H1 (cell line): ENCODE measurements at regions not wholly inside any gene's neighbourhood (a gene's known extent, or its start where the extent isn't known, plus 50 kb on each side); places are given as distances from the start of the nearest gene placed in this dataset.

Experiments used
- CTCF ChIA-PET: fragments of 300-600 bp; sonication (Branson Sonifier 250); formaldehyde crosslinking; loops from one replicate; lab custom pipeline; 2021; ENCODE audit not compliant: partially characterized antibody; lab: Charles Lee
- POLR2A ChIA-PET: fragments of 300-600 bp; sonication (Branson Sonifier 250); formaldehyde crosslinking; loops from one replicate; lab custom pipeline; 2021; ENCODE audit warnings: inconsistent platforms; ENCODE audit not compliant: partially characterized antibody; lab: Charles Lee
- DNase-seq, 2 experiments: peaks; one replicate each; pipeline versions ENCODE4 v3.0.0 to v3.0.0-alpha.2; 2010 to 2022; ENCODE audit warnings: low spot score in 2 of 2, low read depth in 1 of 2, mixed read lengths in 1 of 2
- FAIRE-seq: peaks from 2 replicates; lab custom pipeline; 2011; peaks lifted over from hg19 to GRCh38; lab: Jason Lieb, UNC
- H2AFZ ChIP-seq: 2 replicates; pipeline ENCODE4 v1.8.1; 2012; ENCODE audit warnings: low read length, inconsistent platforms
- H2AK5ac ChIP-seq: 2 replicates; pipeline ENCODE4 v1.6.1; 2013; ENCODE audit warnings: low read depth, low read length
- H2BK120ac ChIP-seq: replicated peaks from 2 replicates; pipeline ENCODE3; 2013; ENCODE audit warnings: low read depth, low read length, inconsistent platforms
- H2BK12ac ChIP-seq: 2 replicates; pipeline ENCODE4 v1.6.1; 2013; ENCODE audit warnings: low read depth, low read length
- H2BK15ac ChIP-seq: 2 replicates; pipeline ENCODE4 v1.6.1; 2013; ENCODE audit warnings: low read length
- H2BK20ac ChIP-seq: 2 replicates; pipeline ENCODE4 v1.6.1; 2013; ENCODE audit warnings: low read length
- H2BK5ac ChIP-seq: 2 replicates; pipeline ENCODE4 v1.6.1; 2013; ENCODE audit warnings: low read depth, low read length
- H3K14ac ChIP-seq: 2 replicates; pipeline ENCODE4 v1.6.1; 2013; ENCODE audit warnings: inconsistent platforms; ENCODE audit not compliant: insufficient read length
- H3K18ac ChIP-seq: 2 replicates; pipeline ENCODE4 v1.6.1; 2013; ENCODE audit warnings: low read length; ENCODE audit errors: extremely low read depth
- H3K23ac ChIP-seq: 2 replicates; pipeline ENCODE4 v1.6.1; 2013; ENCODE audit warnings: inconsistent platforms; ENCODE audit not compliant: insufficient read length
- H3K23me2 ChIP-seq: 2 replicates; pipeline ENCODE4 v1.6.1; 2013; ENCODE audit warnings: low read depth, low read length
- H3K27ac ChIP-seq: 2 replicates; pipeline ENCODE4 v1.6.1; 2011; ENCODE audit warnings: low read depth, low read length, inconsistent platforms
- H3K27me3 ChIP-seq, 4 experiments: replicated peaks in 1 of 4; 1 replicate in 1 of 4; 2 replicates in 3 of 4; pipeline versions ENCODE4 v1.6.1 to v1.8.1; 2011 to 2013; ENCODE audit warnings: low read length in 3 of 4, mild to moderate bottlenecking in 3 of 4, inconsistent platforms in 2 of 4, mixed read lengths in 2 of 4, moderate library complexity in 1 of 4; ENCODE audit not compliant: control insufficient read depth in 3 of 4, insufficient read depth in 3 of 4; ENCODE audit errors: extremely low read depth in 1 of 4
- H3K36me3 ChIP-seq, 4 experiments: 2 replicates each; pipeline versions ENCODE4 v1.6.1 to v1.8.1; 2011 to 2013; ENCODE audit warnings: mild to moderate bottlenecking in 4 of 4, low read length in 3 of 4, moderate library complexity in 2 of 4, control low read depth in 1 of 4, inconsistent platforms in 1 of 4; ENCODE audit not compliant: insufficient read depth in 4 of 4, control insufficient read depth in 2 of 4
- H3K4ac ChIP-seq: replicated peaks from 2 replicates; pipeline ENCODE3; 2013; ENCODE audit warnings: low read length, low read depth, mixed read lengths, inconsistent platforms; ENCODE audit not compliant: insufficient read length
- H3K4me1 ChIP-seq, 4 experiments: replicated peaks in 1 of 4; 1 replicate in 1 of 4; 2 replicates in 3 of 4; pipeline versions ENCODE4 v1.6.1 to v1.8.1; 2011 to 2013; ENCODE audit warnings: low read length in 3 of 4, inconsistent platforms in 2 of 4, mixed read lengths in 1 of 4; ENCODE audit not compliant: insufficient read depth in 4 of 4, control insufficient read depth in 3 of 4
- H3K4me2 ChIP-seq, 2 experiments: 2 replicates each; pipeline versions ENCODE4 v1.6.1 to v1.8.1; 2011 to 2013; ENCODE audit warnings: low read depth in 2 of 2, low read length in 2 of 2, control low read depth in 1 of 2, inconsistent platforms in 1 of 2, mild to moderate bottlenecking in 1 of 2; ENCODE audit not compliant: insufficient read depth in 1 of 2
- H3K4me3 ChIP-seq, 4 experiments: fragments of 200-600, 300-600 bp in 1 of 4; sonication (generic), shearing (Covaris generic), sonication (Bioruptor Twin) in 1 of 4; 2 replicates each; pipeline versions ENCODE4 v1.5.1 to v1.8.1; 2011 to 2016; ENCODE audit warnings: low read length in 4 of 4, low read depth in 3 of 4, control low read depth in 2 of 4, inconsistent platforms in 2 of 4, mild to moderate bottlenecking in 2 of 4, mixed read lengths in 1 of 4, moderate library complexity in 1 of 4; ENCODE audit not compliant: insufficient read depth in 2 of 4; ENCODE audit errors: extremely low read depth in 1 of 4
- H3K56ac ChIP-seq: replicated peaks from 2 replicates; pipeline ENCODE3; 2013; ENCODE audit warnings: low read depth, mild to moderate bottlenecking, mixed read lengths, low read length, inconsistent platforms; ENCODE audit not compliant: insufficient read length
- H3K79me1 ChIP-seq: 2 replicates; pipeline ENCODE4 v1.6.1; 2013; ENCODE audit warnings: low read depth, low read length, control low read depth
- H3K79me2 ChIP-seq, 2 experiments: 2 replicates each; pipeline versions ENCODE4 v1.6.1 to v1.8.1; 2012 to 2013; ENCODE audit warnings: low read length in 2 of 2, mild to moderate bottlenecking in 2 of 2, inconsistent platforms in 1 of 2; ENCODE audit not compliant: insufficient read depth in 2 of 2, control insufficient read depth in 1 of 2
- H3K9ac ChIP-seq, 4 experiments: replicated peaks in 1 of 4; 1 replicate in 1 of 4; 2 replicates in 3 of 4; pipeline versions ENCODE4 v1.6.1 to v1.8.1; 2011 to 2013; ENCODE audit warnings: low read depth in 3 of 4, low read length in 3 of 4, control low read depth in 2 of 4, mild to moderate bottlenecking in 2 of 4, moderate library complexity in 2 of 4, inconsistent platforms in 1 of 4; ENCODE audit errors: extremely low read depth in 1 of 4
- H3K9me3 ChIP-seq, 2 experiments: 2 replicates each; pipeline versions ENCODE4 v1.6.1 to v1.8.1; 2012 to 2013; ENCODE audit warnings: mild to moderate bottlenecking in 2 of 2, moderate library complexity in 2 of 2, control low read depth in 1 of 2, inconsistent platforms in 1 of 2, low read depth in 1 of 2, low read length in 1 of 2, mixed read lengths in 1 of 2; ENCODE audit not compliant: insufficient read depth in 2 of 2
- H4K20me1 ChIP-seq, 2 experiments: replicated peaks in 1 of 2; 2 replicates each; pipeline versions ENCODE3 to v1.8.1; 2011 to 2013; ENCODE audit warnings: inconsistent platforms in 2 of 2, low read length in 2 of 2, mild to moderate bottlenecking in 1 of 2; ENCODE audit not compliant: insufficient read depth in 2 of 2, control insufficient read depth in 1 of 2
- H4K5ac ChIP-seq: 2 replicates; pipeline ENCODE4 v1.6.1; 2013; ENCODE audit warnings: low read length, low read depth, mixed read lengths, inconsistent platforms; ENCODE audit not compliant: insufficient read length
- H4K8ac ChIP-seq: 2 replicates; pipeline ENCODE4 v1.8.0; 2013; ENCODE audit warnings: mild to moderate bottlenecking, moderate library complexity, low read length, inconsistent platforms; ENCODE audit not compliant: insufficient read depth; ENCODE audit errors: extremely low read depth
- H4K91ac ChIP-seq: replicated peaks from 2 replicates; pipeline ENCODE3; 2013; ENCODE audit warnings: low read length, mixed read lengths, inconsistent platforms; ENCODE audit not compliant: insufficient read length
- EZH2 ChIP-seq: fragments of 200-600 bp; sonication (generic); IDR thresholded peaks from 2 replicates; pipeline ENCODE4 v1.7.1; 2012; ENCODE audit warnings: low read depth, mild to moderate bottlenecking, moderate library complexity, low read length, inconsistent platforms; ENCODE audit not compliant: severe bottlenecking
- WGBS, 2 experiments: shearing (Covaris generic) in 1 of 2; methylation state at CpG; one replicate each; pipeline versions ENCODE4 v1.1.6 to v1.1.7; 2013 to 2015; ENCODE audit warnings: low lambda C conversion rate in 2 of 2, mixed read lengths in 2 of 2, inconsistent platforms in 1 of 2, low coverage in 1 of 2, missing lambda C conversion rate in 1 of 2; ENCODE audit not compliant: insufficient replicate concordance in 2 of 2, insufficient coverage in 1 of 2, insufficient read length in 1 of 2; ENCODE audit errors: extremely low coverage in 1 of 2, missing lambda C conversion rate in 1 of 2; 5-methylcytosine and 5-hydroxymethylcytosine counted together

DNA sequence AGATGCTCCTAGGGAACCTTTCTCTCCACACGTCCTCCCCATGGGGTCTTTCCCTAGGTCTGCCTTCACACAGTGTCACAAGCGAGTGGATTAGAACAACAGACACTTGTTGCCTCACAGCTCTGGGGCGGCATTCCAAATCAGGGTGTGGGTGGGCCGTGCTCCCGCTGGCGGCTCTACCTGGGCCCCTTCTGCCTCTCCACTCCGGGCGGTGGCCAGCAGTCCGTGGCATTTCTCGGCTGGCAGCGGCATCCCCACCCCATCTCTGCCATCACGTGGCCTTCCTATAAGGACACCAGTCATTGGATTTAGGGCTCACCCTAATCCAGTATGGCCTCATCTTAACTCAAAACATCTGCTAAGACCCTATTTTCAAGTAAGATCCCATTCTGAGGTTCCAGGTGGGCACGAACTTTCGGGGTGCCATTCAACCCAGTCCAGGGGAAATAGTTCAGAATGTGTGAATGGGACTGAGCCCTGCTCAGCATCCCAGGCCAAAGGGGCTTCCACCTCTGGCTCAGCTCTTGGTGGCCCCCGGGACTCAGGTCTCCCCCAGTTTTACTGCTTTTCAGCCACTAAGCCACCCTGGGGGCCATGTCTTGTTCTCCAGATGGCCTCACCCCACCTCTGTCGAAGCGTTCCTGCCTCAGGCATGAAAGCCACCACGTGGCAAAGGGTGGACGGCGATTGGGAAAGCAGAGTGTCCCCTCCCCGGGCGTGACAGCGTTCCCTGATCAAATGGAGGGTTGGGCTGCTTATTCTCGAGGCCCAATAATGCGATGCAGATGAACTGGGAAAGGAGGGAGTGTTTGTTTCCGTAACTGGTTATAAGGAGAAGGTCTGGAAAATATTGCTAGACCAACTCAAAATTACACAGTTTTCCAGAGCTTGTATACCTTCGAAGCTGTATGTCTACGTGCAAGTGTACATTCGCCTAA lies 350.0 kb downstream of the GLRX3 start:
- no peak overlapping the region for H3K14ac ChIP-seq
- no peak overlapping the region for H3K4ac ChIP-seq
- no peak overlapping the region for H2BK120ac ChIP-seq
- H4K91ac ChIP-seq = no peak overlapping the region
- no peaks in the 10 kb centered on the region for H3K27me3 ChIP-seq
- no peak overlapping the region for H3K9ac ChIP-seq
- H3K4me3 ChIP-seq = no peak overlapping the region
- no peak overlapping the region for H4K8ac ChIP-seq
- no peak overlapping the region for H2BK20ac ChIP-seq
- H3K4me2 ChIP-seq = no peak overlapping the region
- no peak overlapping the region for H3K23ac ChIP-seq
- H3K79me2 ChIP-seq = no peaks in the 10 kb centered on the region
- ChIA-PET POLR2A (no interaction called here), CTCF (interaction anchor here (1.0 kb wide), 1 partner anchor 7 kb away, joined by 3 read pairs; no protein-coding TSS in a partner anchor)
- H4K5ac ChIP-seq = no peak overlapping the region
- no peaks in the 10 kb centered on the region for H3K79me1 ChIP-seq
- H2AK5ac ChIP-seq = no peak overlapping the region
- no peak overlapping the region for H3K56ac ChIP-seq
- DNase-seq (no peak), FAIRE-seq (no peak)
- no peak overlapping the region for H3K18ac ChIP-seq
- no peak overlapping the region for H2AFZ ChIP-seq
- H3K23me2 ChIP-seq = no peaks in the 10 kb centered on the region
- no peaks in the 10 kb centered on the region for H3K36me3 ChIP-seq
- H4K20me1 ChIP-seq = no peaks in the 10 kb centered on the region
- no peak overlapping the region for H2BK12ac ChIP-seq
- peaks cover 0 to 4% (median 2%) of the 10 kb centered on the region in 4 experiments; a peak in 2 of 7 replicates for H3K4me1 ChIP-seq
- 94% methylated on average over 29 of the region's 29 CpGs; no CpG with 5 or more reads in 1 of the 2 experiments for WGBS, 2 experiments
- H3K9me3 ChIP-seq = no peaks in the 10 kb centered on the region
- H3K27ac ChIP-seq = no peak overlapping the region
- H2BK15ac ChIP-seq = no peak overlapping the region
- no peak overlapping the region for H2BK5ac ChIP-seq
- no peak for TF ChIP-seq EZH2
